Trophoblast cell (in vitro differentiated cells and primary cell): ENCODE measurements at regions not wholly inside any gene's neighbourhood (a gene's known extent, or its start where the extent isn't known, plus 50 kb on each side); places are given as distances from the start of the nearest gene placed in this dataset.

Experiments used
- DNase-seq, 2 donors: peaks; one replicate each; pipeline ENCODE4 v3.0.0-alpha.2; 2016
- H2AFZ ChIP-seq: 2 replicates; pipeline ENCODE4 v1.6.1; 2013; ENCODE audit warnings: low read length, moderate library complexity, mild to moderate bottlenecking; ENCODE audit not compliant: insufficient read depth, poor library complexity
- H2AK5ac ChIP-seq: 2 replicates; pipeline ENCODE4 v1.6.1; 2013; ENCODE audit warnings: mild to moderate bottlenecking, low read length
- H2BK120ac ChIP-seq: 2 replicates; pipeline ENCODE4 v1.6.1; 2013; ENCODE audit warnings: low read length, mild to moderate bottlenecking, moderate library complexity; ENCODE audit not compliant: insufficient read depth, poor library complexity
- H2BK12ac ChIP-seq: 2 replicates; pipeline ENCODE4 v1.6.1; 2013; ENCODE audit warnings: mild to moderate bottlenecking, low read length, moderate library complexity
- H2BK5ac ChIP-seq: 2 replicates; pipeline ENCODE4 v1.6.1; 2013; ENCODE audit warnings: low read length, low read depth, moderate library complexity, mild to moderate bottlenecking; ENCODE audit not compliant: poor library complexity
- H3K14ac ChIP-seq: 2 replicates; pipeline ENCODE4 v1.6.1; 2013; ENCODE audit warnings: mild to moderate bottlenecking, low read length
- H3K18ac ChIP-seq: 2 replicates; pipeline ENCODE4 v1.6.1; 2013; ENCODE audit warnings: mild to moderate bottlenecking, low read length
- H3K23ac ChIP-seq: 2 replicates; pipeline ENCODE4 v1.6.1; 2013; ENCODE audit warnings: low read length
- H3K27ac ChIP-seq: 2 replicates; pipeline ENCODE4 v1.5.1; 2013; ENCODE audit warnings: low read depth, mild to moderate bottlenecking, inconsistent platforms, low read length, moderate library complexity
- H3K27me3 ChIP-seq: 2 replicates; pipeline ENCODE4 v1.6.1; 2013; ENCODE audit warnings: inconsistent platforms, mild to moderate bottlenecking, low read length, moderate library complexity; ENCODE audit not compliant: insufficient read depth
- H3K36me3 ChIP-seq, 2 experiments: 1 replicate in 1 of 2; 2 replicates in 1 of 2; pipeline ENCODE4 v1.6.1; 2013; ENCODE audit warnings: low read length in 2 of 2, mild to moderate bottlenecking in 2 of 2, moderate library complexity in 1 of 2; ENCODE audit not compliant: insufficient read depth in 2 of 2, control insufficient read depth in 1 of 2
- H3K4ac ChIP-seq: 2 replicates; pipeline ENCODE4 v1.6.1; 2013; ENCODE audit warnings: low read depth, mild to moderate bottlenecking, low read length, moderate library complexity
- H3K4me1 ChIP-seq, 2 experiments: 1 replicate in 1 of 2; 2 replicates in 1 of 2; pipeline ENCODE4 v1.6.1; 2013; ENCODE audit warnings: low read length in 2 of 2, mild to moderate bottlenecking in 2 of 2, moderate library complexity in 1 of 2; ENCODE audit not compliant: insufficient read depth in 2 of 2, control insufficient read depth in 1 of 2
- H3K4me2 ChIP-seq: 2 replicates; pipeline ENCODE4 v1.6.1; 2013; ENCODE audit warnings: inconsistent platforms, mild to moderate bottlenecking, low read length, moderate library complexity
- H3K4me3 ChIP-seq: 2 replicates; pipeline ENCODE4 v1.5.1; 2013; ENCODE audit warnings: mild to moderate bottlenecking, low read depth, low read length, inconsistent platforms
- H3K79me1 ChIP-seq: one replicate; pipeline ENCODE4 v1.6.1; 2013; ENCODE audit warnings: low read length
- H3K79me2 ChIP-seq: 2 replicates; pipeline ENCODE4 v1.6.1; 2013; ENCODE audit warnings: low read length, mild to moderate bottlenecking; ENCODE audit not compliant: control insufficient read depth, insufficient read depth, poor library complexity
- H3K9ac ChIP-seq: 2 replicates; pipeline ENCODE4 v1.6.1; 2013; ENCODE audit warnings: mild to moderate bottlenecking, low read length
- H3K9me3 ChIP-seq: 2 replicates; pipeline ENCODE4 v1.6.1; 2013; ENCODE audit warnings: low read depth, mild to moderate bottlenecking, control low read depth, inconsistent platforms, low read length; ENCODE audit not compliant: insufficient read depth
- H4K12ac ChIP-seq: 2 replicates; pipeline ENCODE4 v1.6.1; 2013; ENCODE audit warnings: low read depth, mild to moderate bottlenecking, low read length, moderate library complexity
- H4K8ac ChIP-seq: 2 replicates; pipeline ENCODE4 v1.6.1; 2013; ENCODE audit warnings: low read depth, mild to moderate bottlenecking, low read length, moderate library complexity
- H4K91ac ChIP-seq: one replicate; pipeline ENCODE4 v1.6.1; 2013; ENCODE audit warnings: low read depth, mild to moderate bottlenecking, low read length, moderate library complexity
- WGBS: extraction: QIAGEN DNeasy Blood & Tissue Kit; methylation state at CpG from one replicate; pipeline ENCODE4 v1.1.7; 2013; ENCODE audit warnings: missing lambda C conversion rate; ENCODE audit not compliant: insufficient read length, insufficient coverage; ENCODE audit errors: extremely low coverage; 5-methylcytosine and 5-hydroxymethylcytosine counted together

- no peak overlapping the region for H4K91ac ChIP-seq
- H3K4me1 ChIP-seq = no peaks in the 10 kb centered on the region
- no peaks in the 10 kb centered on the region for H3K36me3 ChIP-seq
- H4K12ac ChIP-seq = no peak overlapping the region
- H2AFZ ChIP-seq = no peak overlapping the region
- H3K4me3 ChIP-seq = no peak overlapping the region
- no peak overlapping the region for H3K18ac ChIP-seq
- no peak overlapping the region for H3K4me2 ChIP-seq
- H3K9ac ChIP-seq = no peak overlapping the region
- H3K23ac ChIP-seq = no peak overlapping the region
- no peaks in the 10 kb centered on the region for H3K79me2 ChIP-seq
- no peak overlapping the region for H4K8ac ChIP-seq
- H3K79me1 ChIP-seq = no peaks in the 10 kb centered on the region
- H3K27me3 ChIP-seq = no peaks in the 10 kb centered on the region
- no CpG with 5 or more reads among the region's 2 CpGs for WGBS
- no peak overlapping the region for H3K14ac ChIP-seq
- H3K9me3 ChIP-seq = no peaks in the 10 kb centered on the region
- no peak overlapping the region for H3K4ac ChIP-seq
- DNase-seq = no peak
- H2AK5ac ChIP-seq = no peak overlapping the region
- H3K27ac ChIP-seq = no peak overlapping the region
- no peak overlapping the region for H2BK12ac ChIP-seq
- H2BK5ac ChIP-seq = no peak overlapping the region
- H2BK120ac ChIP-seq = no peak overlapping the region
Measured at GRCh38 chr5:161152415-161152940, 300.5 kb upstream of the ATP10B start.

- H3K79me1 ChIP-seq = no peaks in the 10 kb centered on the region
- H3K23ac ChIP-seq = no peak overlapping the region
- H3K27me3 ChIP-seq = no peaks in the 10 kb centered on the region
- no peak overlapping the region for H2BK5ac ChIP-seq
- H3K4me3 ChIP-seq = no peak overlapping the region
- H3K4ac ChIP-seq = no peak overlapping the region
- no peak overlapping the region for H3K18ac ChIP-seq
- H4K8ac ChIP-seq = no peak overlapping the region
- H3K9me3 ChIP-seq = no peaks in the 10 kb centered on the region
- H3K14ac ChIP-seq = no peak overlapping the region
- H4K91ac ChIP-seq = no peak overlapping the region
- H2AK5ac ChIP-seq = no peak overlapping the region
- H3K79me2 ChIP-seq = no peaks in the 10 kb centered on the region
- H2AFZ ChIP-seq = no peak overlapping the region
- H2BK12ac ChIP-seq = no peak overlapping the region
- no CpG with 5 or more reads among the region's 2 CpGs for WGBS
- H3K4me2 ChIP-seq = no peak overlapping the region
- no peak overlapping the region for H4K12ac ChIP-seq
- H3K27ac ChIP-seq = no peak overlapping the region
- no peaks in the 10 kb centered on the region for H3K4me1 ChIP-seq
- no peaks in the 10 kb centered on the region for H3K36me3 ChIP-seq
- no peak overlapping the region for H2BK120ac ChIP-seq
- H3K9ac ChIP-seq = no peak overlapping the region
- no peak for DNase-seq
Measured at GRCh38 chr5:161150441-161150988, 298.5 kb upstream of the ATP10B start.

- H3K79me1 ChIP-seq = no peaks in the 10 kb centered on the region
- no peak overlapping the region for H3K4me2 ChIP-seq
- no peak overlapping the region for H3K4me3 ChIP-seq
- no peak overlapping the region for H4K12ac ChIP-seq
- no peak overlapping the region for H4K8ac ChIP-seq
- no peak overlapping the region for H2BK5ac ChIP-seq
- H2BK12ac ChIP-seq = no peak overlapping the region
- H2AK5ac ChIP-seq = no peak overlapping the region
- H2BK120ac ChIP-seq = no peak overlapping the region
- no peaks in the 10 kb centered on the region for H3K4me1 ChIP-seq
- no peak overlapping the region for H3K23ac ChIP-seq
- no peak overlapping the region for H3K27ac ChIP-seq
- H3K27me3 ChIP-seq = no peaks in the 10 kb centered on the region
- H3K9me3 ChIP-seq = no peaks in the 10 kb centered on the region
- no peak overlapping the region for H4K91ac ChIP-seq
- H3K79me2 ChIP-seq = no peaks in the 10 kb centered on the region
- no peaks in the 10 kb centered on the region for H3K36me3 ChIP-seq
- H3K14ac ChIP-seq = no peak overlapping the region
- H3K18ac ChIP-seq = no peak overlapping the region
- no peak overlapping the region for H2AFZ ChIP-seq
- no peak overlapping the region for H3K9ac ChIP-seq
- H3K4ac ChIP-seq = no peak overlapping the region
- no peak for DNase-seq
Measured at GRCh38 chr5:161149078-161149477, 297.1 kb upstream of the ATP10B start.

- no peak for DNase-seq
- WGBS = no CpG with 5 or more reads among the region's 2 CpGs
- H4K12ac ChIP-seq = no peak overlapping the region
- no peak overlapping the region for H2BK120ac ChIP-seq
- H3K27ac ChIP-seq = no peak overlapping the region
- H3K23ac ChIP-seq = no peak overlapping the region
- H3K4ac ChIP-seq = no peak overlapping the region
- H3K14ac ChIP-seq = no peak overlapping the region
- no peak overlapping the region for H3K4me2 ChIP-seq
- no peak overlapping the region for H2AK5ac ChIP-seq
- H3K4me1 ChIP-seq = no peaks in the 10 kb centered on the region
- H3K9ac ChIP-seq = no peak overlapping the region
- H2AFZ ChIP-seq = no peak overlapping the region
- H3K27me3 ChIP-seq = no peaks in the 10 kb centered on the region
- H3K18ac ChIP-seq = no peak overlapping the region
- H3K79me1 ChIP-seq = no peaks in the 10 kb centered on the region
- no peak overlapping the region for H2BK12ac ChIP-seq
- H3K9me3 ChIP-seq = no peaks in the 10 kb centered on the region
- H3K79me2 ChIP-seq = no peaks in the 10 kb centered on the region
- no peak overlapping the region for H2BK5ac ChIP-seq
- no peak overlapping the region for H4K8ac ChIP-seq
- no peak overlapping the region for H4K91ac ChIP-seq
- no peak overlapping the region for H3K4me3 ChIP-seq
- no peaks in the 10 kb centered on the region for H3K36me3 ChIP-seq
Measured at GRCh38 chr5:161138751-161139455, 286.9 kb upstream of the ATP10B start.
